ENCODE measurements at regions not wholly inside any gene's neighbourhood (a gene's known extent, or its start where the extent isn't known, plus 50 kb on each side); places are given as distances from the start of the nearest gene placed in this dataset.

GRCh38 chr5:165459232-165459631 is 1953.8 kb downstream of the MAT2B start:
- ATAC-seq (no peak), DNase-seq (no peak)
- TF ChIP-seq CTCF (IDR thresholded peaks at IDR 0.05), result no peak
- no peaks in the 10 kb centered on the region for H3K9me3 ChIP-seq
- no peak overlapping the region for H3K27ac ChIP-seq
- H3K4me3 ChIP-seq, result no peak overlapping the region
- no peaks in the 10 kb centered on the region for H3K36me3 ChIP-seq
- no peaks in the 10 kb centered on the region for H3K4me1 ChIP-seq
- no peaks in the 10 kb centered on the region for H3K27me3 ChIP-seq
- intact Hi-C loops (cut with DNase I), result no loop called here

- Histone ChIP-seq H3K27ac (no peak overlapping the region), H3K36me3 (no peaks in the 10 kb centered on the region), H3K4me3 (no peak overlapping the region), H3K9me3 (no peaks in the 10 kb centered on the region), H3K4me1 (no peaks in the 10 kb centered on the region), H3K27me3 (no peaks in the 10 kb centered on the region)
- no peak for TF ChIP-seq CTCF (IDR thresholded peaks at IDR 0.05)
- intact Hi-C loops (cut with DNase I), result no loop called here
- ATAC-seq (no peak), DNase-seq (no peak)
Observed at GRCh38 chr5:165460911-165461310, 1955.5 kb downstream of the MAT2B start.

GRCh38 chr5:165477546-165477945 is 1972.1 kb downstream of the MAT2B start:
- Histone ChIP-seq H3K4me3 (no peak overlapping the region), H3K9me3 (no peaks in the 10 kb centered on the region), H3K36me3 (no peaks in the 10 kb centered on the region), H3K27me3 (no peaks in the 10 kb centered on the region), H3K4me1 (no peaks in the 10 kb centered on the region), H3K27ac (no peak overlapping the region)
- intact Hi-C loops (cut with DNase I), result no loop called here
- DNase-seq, result no peak
- TF ChIP-seq CTCF (IDR thresholded peaks at IDR 0.05), result no peak
- no peak for ATAC-seq

GRCh38 chr5:165495829-165496380 is 1990.5 kb downstream of the MAT2B start:
- H3K27me3 ChIP-seq, result no peaks in the 10 kb centered on the region
- H3K9me3 ChIP-seq, result no peaks in the 10 kb centered on the region
- H3K36me3 ChIP-seq, result no peaks in the 10 kb centered on the region
- no peaks in the 10 kb centered on the region for H3K4me1 ChIP-seq
- H3K27ac ChIP-seq, result no peak overlapping the region
- intact Hi-C loops (cut with DNase I), result no loop called here
- DNase-seq (no peak), ATAC-seq (no peak)
- H3K4me3 ChIP-seq, result no peak overlapping the region
- TF ChIP-seq CTCF (IDR thresholded peaks at IDR 0.05), result no peak

- no peak for DNase-seq
- Histone ChIP-seq H3K27ac (no peak overlapping the region), H3K9me3 (no peaks in the 10 kb centered on the region), H3K4me1 (no peaks in the 10 kb centered on the region), H3K4me3 (no peak overlapping the region), H3K36me3 (no peaks in the 10 kb centered on the region), H3K27me3 (no peaks in the 10 kb centered on the region)
- ATAC-seq, result peak; percentile 31
- intact Hi-C loops (cut with DNase I), result no loop called here
- peak; percentile 29 for TF ChIP-seq CTCF (IDR thresholded peaks at IDR 0.05)
Observed at GRCh38 chr5:165497707-165498106, 1992.3 kb downstream of the MAT2B start.

Measured in upper lobe of right lung (tissue), 1 donor.